CD4-positive, alpha-beta T cell (primary cell): ENCODE measurements at regions not wholly inside any gene's neighbourhood (a gene's known extent, or its start where the extent isn't known, plus 50 kb on each side); places are given as distances from the start of the nearest gene placed in this dataset.

Experiments
- ATAC-seq: fragments of 200-7000 bp; cut with Tn5 transposase; one replicate; pipeline ENCODE4 v1.10.0; 2022; ENCODE audit warnings: mild to moderate bottlenecking; ENCODE audit not compliant: poor library complexity
- CTCF ChIA-PET: fragments of 350-600 bp; sonication (Branson Sonifier 250); formaldehyde crosslinking; loops from one replicate; lab custom pipeline; 2021; ENCODE audit warnings: antibody characterized with exemption, inconsistent platforms; lab: Charles Lee
- POLR2A ChIA-PET: fragments of 350-600 bp; sonication (Branson Sonifier 250); formaldehyde crosslinking; loops from one replicate; lab custom pipeline; 2021; ENCODE audit warnings: antibody characterized with exemption, inconsistent platforms; lab: Charles Lee
- DNase-seq, 14 experiments: peaks; one replicate each; pipeline ENCODE4 v3.0.0-alpha.2; 2013 to 2020; ENCODE audit warnings: mixed read lengths in 2 of 14
- H3K27ac ChIP-seq, 2 donors: one replicate each; pipeline versions ENCODE4 v1.5.1 to v1.7.0; 2013; ENCODE audit warnings: low read length in 2 of 2, low read depth in 1 of 2, mild to moderate bottlenecking in 1 of 2
- H3K27me3 ChIP-seq, 2 experiments: 1 replicate in 1 of 2; 2 replicates in 1 of 2; pipeline versions ENCODE4 v1.6.1 to v1.7.0; 2013; ENCODE audit warnings: low read length in 2 of 2, control low read depth in 1 of 2, mild to moderate bottlenecking in 1 of 2, moderate library complexity in 1 of 2; ENCODE audit not compliant: insufficient read depth in 2 of 2, control insufficient read depth in 1 of 2
- H3K36me3 ChIP-seq: one replicate; pipeline ENCODE4 v1.6.1; 2013; ENCODE audit warnings: low read length, control low read depth; ENCODE audit not compliant: insufficient read depth
- H3K4me1 ChIP-seq: one replicate; pipeline ENCODE4 v1.6.1; 2013; ENCODE audit warnings: low read length, control low read depth; ENCODE audit not compliant: insufficient read depth
- H3K4me3 ChIP-seq: one replicate; pipeline ENCODE4 v1.5.1; 2013; ENCODE audit warnings: mild to moderate bottlenecking, low read length, moderate library complexity
- H3K9me3 ChIP-seq, 2 experiments: 1 replicate in 1 of 2; 2 replicates in 1 of 2; pipeline versions ENCODE4 v1.6.1 to v1.7.0; 2013; ENCODE audit warnings: low read length in 2 of 2, mild to moderate bottlenecking in 2 of 2, control low read depth in 1 of 2, moderate library complexity in 1 of 2; ENCODE audit not compliant: control insufficient read depth in 1 of 2, insufficient read depth in 1 of 2
- H3K27ac Mint-ChIP-seq: one replicate; pipeline ENCODE4 v1.8.0; 2020; ENCODE audit warnings: mixed read lengths
- H3K27me3 Mint-ChIP-seq: one replicate; pipeline ENCODE4 v1.8.0; 2021; ENCODE audit warnings: mixed read lengths
- H3K36me3 Mint-ChIP-seq: one replicate; pipeline ENCODE4 v1.8.0; 2021; ENCODE audit warnings: low read depth, mixed read lengths
- H3K4me1 Mint-ChIP-seq: one replicate; pipeline ENCODE4 v1.8.0; 2021; ENCODE audit warnings: low read depth, mixed read lengths
- H3K4me3 Mint-ChIP-seq: one replicate; pipeline ENCODE4 v1.8.0; 2020; ENCODE audit warnings: mild to moderate bottlenecking, mixed read lengths
- H3K9me3 Mint-ChIP-seq: one replicate; pipeline ENCODE4 v1.8.0; 2020; ENCODE audit warnings: mixed read lengths
- intact Hi-C, 2 experiments: fragments of 100-400 bp; cut with DNase I in 1 of 2; cut with micrococcal nuclease in 1 of 2; formaldehyde crosslinking; loops; one replicate each; pipeline versions ENCODE4 v1.15.1 to v1.9.0; 2023 to 2025; cut with DNase I, micrococcal nuclease
- TF ChIP-seq, protein P1 (sequence below): fragments of 200-600 bp; IDR thresholded peaks from one replicate; pipeline ENCODE4 v1.8.0; 2022; ENCODE audit warnings: antibody characterized with exemption, mild to moderate bottlenecking

DNA sequence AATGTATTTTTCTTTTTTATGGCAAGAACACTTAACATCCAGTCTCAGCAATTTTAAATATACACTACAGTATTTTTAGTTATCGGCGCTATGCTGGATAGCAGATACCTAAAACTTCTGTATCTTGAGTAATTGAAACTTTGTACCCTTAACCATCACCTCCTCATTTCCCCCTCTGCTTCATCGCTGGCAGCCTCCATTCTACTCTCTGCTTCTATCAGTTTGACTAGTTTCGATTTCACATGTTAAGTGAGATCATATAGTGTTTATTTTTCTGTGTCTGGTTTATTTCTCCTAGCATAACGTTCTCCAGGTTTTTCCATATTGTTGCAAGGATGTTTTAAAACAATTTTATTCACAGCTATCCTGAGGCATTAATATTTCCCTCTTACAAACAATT is 340.8 kb upstream of the SLC10A2 start:
- Mint-ChIP-seq H3K27ac (no peak overlapping the region), H3K27me3 (no peaks in the 10 kb centered on the region), H3K4me1 (no peaks in the 10 kb centered on the region), H3K4me3 (no peak overlapping the region), H3K9me3 (no peaks in the 10 kb centered on the region), H3K36me3 (no peaks in the 10 kb centered on the region)
- no peak for DNase-seq
- ATAC-seq: no peak
- Histone ChIP-seq H3K36me3 (no peaks in the 10 kb centered on the region), H3K27ac (no peak overlapping the region), H3K4me3 (no peak overlapping the region), H3K9me3 (no peaks in the 10 kb centered on the region), H3K27me3 (no peaks in the 10 kb centered on the region), H3K4me1 (no peaks in the 10 kb centered on the region)
- intact Hi-C loops: no loop called here
- TF ChIP-seq, protein P1, sequence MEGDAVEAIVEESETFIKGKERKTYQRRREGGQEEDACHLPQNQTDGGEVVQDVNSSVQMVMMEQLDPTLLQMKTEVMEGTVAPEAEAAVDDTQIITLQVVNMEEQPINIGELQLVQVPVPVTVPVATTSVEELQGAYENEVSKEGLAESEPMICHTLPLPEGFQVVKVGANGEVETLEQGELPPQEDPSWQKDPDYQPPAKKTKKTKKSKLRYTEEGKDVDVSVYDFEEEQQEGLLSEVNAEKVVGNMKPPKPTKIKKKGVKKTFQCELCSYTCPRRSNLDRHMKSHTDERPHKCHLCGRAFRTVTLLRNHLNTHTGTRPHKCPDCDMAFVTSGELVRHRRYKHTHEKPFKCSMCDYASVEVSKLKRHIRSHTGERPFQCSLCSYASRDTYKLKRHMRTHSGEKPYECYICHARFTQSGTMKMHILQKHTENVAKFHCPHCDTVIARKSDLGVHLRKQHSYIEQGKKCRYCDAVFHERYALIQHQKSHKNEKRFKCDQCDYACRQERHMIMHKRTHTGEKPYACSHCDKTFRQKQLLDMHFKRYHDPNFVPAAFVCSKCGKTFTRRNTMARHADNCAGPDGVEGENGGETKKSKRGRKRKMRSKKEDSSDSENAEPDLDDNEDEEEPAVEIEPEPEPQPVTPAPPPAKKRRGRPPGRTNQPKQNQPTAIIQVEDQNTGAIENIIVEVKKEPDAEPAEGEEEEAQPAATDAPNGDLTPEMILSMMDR: no peak
- POLR2A ChIA-PET: no interaction called here
- CTCF ChIA-PET: no interaction called here

DNA sequence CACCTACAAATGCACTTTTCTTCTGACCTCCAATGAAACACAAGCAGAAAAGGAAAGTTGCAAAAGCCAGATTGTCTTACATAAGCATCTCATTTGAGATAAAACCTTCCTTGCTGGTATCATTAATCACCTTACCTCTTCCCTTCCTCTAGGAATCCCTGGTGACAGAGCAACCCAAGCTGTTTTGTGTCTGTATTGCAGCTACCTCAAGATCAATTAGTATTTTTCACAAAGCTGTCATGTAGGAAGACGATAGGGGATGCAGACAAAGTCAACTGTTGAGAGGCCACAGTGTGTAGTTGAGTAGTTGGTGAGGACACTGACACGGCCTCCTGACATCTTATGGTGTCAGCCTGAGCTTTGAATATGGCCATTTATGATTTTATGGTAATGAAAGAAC is 339.1 kb upstream of the SLC10A2 start:
- Histone ChIP-seq H3K27me3 (no peaks in the 10 kb centered on the region), H3K4me3 (no peak overlapping the region), H3K36me3 (no peaks in the 10 kb centered on the region), H3K9me3 (no peaks in the 10 kb centered on the region), H3K27ac (no peak overlapping the region), H3K4me1 (no peaks in the 10 kb centered on the region)
- ATAC-seq: no peak
- CTCF ChIA-PET: no interaction called here
- Mint-ChIP-seq H3K27me3 (no peaks in the 10 kb centered on the region), H3K9me3 (no peaks in the 10 kb centered on the region), H3K4me1 (no peaks in the 10 kb centered on the region), H3K27ac (no peak overlapping the region), H3K4me3 (no peak overlapping the region), H3K36me3 (no peaks in the 10 kb centered on the region)
- TF ChIP-seq, protein P1: no peak
- intact Hi-C loops: no loop called here
- no peak for DNase-seq
- POLR2A ChIA-PET: no interaction called here

DNA sequence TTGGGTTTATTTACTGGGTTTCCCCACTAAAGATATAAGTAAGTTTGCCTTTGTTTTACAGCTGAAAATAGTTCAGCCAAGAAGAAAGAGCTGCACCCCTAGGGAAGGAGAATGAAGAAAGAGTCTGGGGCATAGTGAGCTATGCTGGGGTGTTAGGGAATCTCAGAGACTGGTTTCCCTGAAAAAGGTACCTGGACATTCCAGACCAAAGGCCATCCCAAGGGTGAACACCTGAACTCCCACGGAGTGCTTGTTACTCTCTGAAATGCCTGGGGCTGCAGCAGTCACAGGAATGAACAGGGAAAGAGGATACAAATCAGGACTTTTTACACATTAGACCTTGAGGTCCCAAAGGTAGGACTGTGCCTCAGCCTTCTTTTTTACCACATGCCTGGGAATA is 337.6 kb upstream of the SLC10A2 start:
- no peak for ATAC-seq
- Mint-ChIP-seq H3K36me3 (no peaks in the 10 kb centered on the region), H3K27ac (no peak overlapping the region), H3K27me3 (no peaks in the 10 kb centered on the region), H3K4me1 (no peaks in the 10 kb centered on the region), H3K4me3 (no peak overlapping the region), H3K9me3 (peaks cover 7% of the 10 kb centered on the region)
- CTCF ChIA-PET: no interaction called here
- Histone ChIP-seq H3K4me3 (no peak overlapping the region), H3K27me3 (no peaks in the 10 kb centered on the region), H3K9me3 (peaks cover 0 to under 1% of the 10 kb centered on the region in 2 experiments), H3K36me3 (no peaks in the 10 kb centered on the region), H3K27ac (no peak overlapping the region), H3K4me1 (no peaks in the 10 kb centered on the region)
- intact Hi-C loops: no loop called here
- TF ChIP-seq, protein P1: no peak
- POLR2A ChIA-PET: no interaction called here
- no peak for DNase-seq
